Activated CD8-positive, alpha-beta T cell treated with anti-CD3 and anti-CD28 coated beads for 36 hours (primary cell): ENCODE measurements at regions not wholly inside any gene's neighbourhood (a gene's known extent, or its start where the extent isn't known, plus 50 kb on each side); places are given as distances from the start of the nearest gene placed in this dataset.

Experiments used
- ATAC-seq: fragments of 200-7000 bp; cut with Tn5 transposase; one replicate; pipeline ENCODE4 v1.10.0; 2021; ENCODE audit warnings: mild to moderate bottlenecking, moderate library complexity
- CTCF ChIA-PET: fragments of 350-600 bp; sonication (Branson Sonifier 250); formaldehyde crosslinking; loops from one replicate; lab custom pipeline; 2021; ENCODE audit warnings: antibody characterized with exemption; lab: Charles Lee
- POLR2A ChIA-PET: fragments of 350-600 bp; sonication (Branson Sonifier 250); formaldehyde crosslinking; loops from one replicate; lab custom pipeline; 2021; ENCODE audit warnings: antibody characterized with exemption; lab: Charles Lee
- DNase-seq: peaks from one replicate; pipeline ENCODE4 v3.0.0-alpha.2; 2020
- H3K27ac Mint-ChIP-seq: one replicate; pipeline ENCODE4 v1.8.0; 2021; ENCODE audit warnings: mild to moderate bottlenecking, mixed read lengths
- H3K27me3 Mint-ChIP-seq: one replicate; pipeline ENCODE4 v1.8.0; 2021; ENCODE audit warnings: mixed read lengths
- H3K36me3 Mint-ChIP-seq: one replicate; pipeline ENCODE4 v1.8.0; 2021; ENCODE audit warnings: low read depth, mixed read lengths
- H3K4me1 Mint-ChIP-seq: one replicate; pipeline ENCODE4 v1.8.0; 2021; ENCODE audit warnings: low read depth, mixed read lengths
- H3K4me3 Mint-ChIP-seq: one replicate; pipeline ENCODE4 v1.8.0; 2021; ENCODE audit warnings: mild to moderate bottlenecking, moderate library complexity, mixed read lengths
- H3K9me3 Mint-ChIP-seq: one replicate; pipeline ENCODE4 v1.8.0; 2021; ENCODE audit warnings: mixed read lengths
- CTCF ChIP-seq: fragments of 200-600 bp; IDR thresholded peaks from one replicate; pipeline ENCODE4 v1.8.0; 2022; ENCODE audit warnings: antibody characterized with exemption, mild to moderate bottlenecking
- intact Hi-C: fragments of 100-400 bp; cut with micrococcal nuclease; formaldehyde crosslinking; loops from one replicate; pipeline ENCODE4 v1.10.0; 2022

- Mint-ChIP-seq H3K4me1 (no peaks in the 10 kb centered on the region), H3K36me3 (no peaks in the 10 kb centered on the region), H3K27me3 (no peaks in the 10 kb centered on the region), H3K9me3 (no peaks in the 10 kb centered on the region), H3K4me3 (no peak overlapping the region), H3K27ac (no peak overlapping the region)
- ATAC-seq (no peak), DNase-seq (no peak)
- ChIA-PET CTCF (no interaction called here), POLR2A (no interaction called here)
- intact Hi-C loops = no loop called here
- no peak for TF ChIP-seq CTCF
These were observed 364.2 kb downstream of the IRX2 start for GRCh38 chr5:2387250-2387633.

- no peak overlapping the region for H3K4me3 Mint-ChIP-seq
- no peaks in the 10 kb centered on the region for H3K36me3 Mint-ChIP-seq
- intact Hi-C loops = no loop called here
- CTCF ChIA-PET = no interaction called here
- no peaks in the 10 kb centered on the region for H3K27me3 Mint-ChIP-seq
- no peak for TF ChIP-seq CTCF
- DNase-seq = no peak
- H3K4me1 Mint-ChIP-seq = no peaks in the 10 kb centered on the region
- no peaks in the 10 kb centered on the region for H3K9me3 Mint-ChIP-seq
- POLR2A ChIA-PET = no interaction called here
- no peak for ATAC-seq
- H3K27ac Mint-ChIP-seq = no peak overlapping the region
These were observed 365.7 kb downstream of the IRX2 start for GRCh38 chr5:2385818-2386217.

- Mint-ChIP-seq H3K36me3 (no peaks in the 10 kb centered on the region), H3K4me1 (no peaks in the 10 kb centered on the region), H3K4me3 (no peak overlapping the region), H3K27me3 (no peaks in the 10 kb centered on the region), H3K27ac (no peak overlapping the region), H3K9me3 (no peaks in the 10 kb centered on the region)
- TF ChIP-seq CTCF = no peak
- ChIA-PET POLR2A (no interaction called here), CTCF (no interaction called here)
- DNase-seq (no peak), ATAC-seq (no peak)
- intact Hi-C loops = no loop called here
These were observed 367.8 kb downstream of the IRX2 start for GRCh38 chr5:2383698-2384065.

GRCh38 chr5:2382776-2383697, 368.4 kb downstream of the IRX2 start:
- CTCF ChIA-PET = no interaction called here

More at GRCh38 chr5:2382776-2383697, 368.4 kb downstream of the IRX2 start:
- Mint-ChIP-seq H3K36me3 (no peaks in the 10 kb centered on the region), H3K27me3 (no peaks in the 10 kb centered on the region), H3K4me1 (no peaks in the 10 kb centered on the region), H3K27ac (no peak overlapping the region), H3K4me3 (no peak overlapping the region), H3K9me3 (no peaks in the 10 kb centered on the region)
- no peak for TF ChIP-seq CTCF
- ATAC-seq (no peak), DNase-seq (no peak)
- POLR2A ChIA-PET = no interaction called here
- intact Hi-C loops = no loop called here
